Skin epidermis (tissue), 12 donors: ENCODE measurements at regions not wholly inside any gene's neighbourhood (a gene's known extent, or its start where the extent isn't known, plus 50 kb on each side); places are given as distances from the start of the nearest gene placed in this dataset.

Source experiments
- H3K27ac ChIP-seq, 21 experiments: fragments of 200-600 bp; sonication (generic) in 11 of 21; one replicate each; pipeline ENCODE4 v1.5.0; 2020; ENCODE audit warnings: mild to moderate bottlenecking in 3 of 21, inconsistent platforms in 2 of 21, moderate library complexity in 2 of 21
- H3K4me3 ChIP-seq, 7 experiments: fragments of 200-600 bp; sonication (generic) in 2 of 7; one replicate each; pipeline ENCODE4 v1.5.0; 2020; ENCODE audit warnings: inconsistent platforms in 2 of 7, mild to moderate bottlenecking in 2 of 7, moderate library complexity in 1 of 7

DNA sequence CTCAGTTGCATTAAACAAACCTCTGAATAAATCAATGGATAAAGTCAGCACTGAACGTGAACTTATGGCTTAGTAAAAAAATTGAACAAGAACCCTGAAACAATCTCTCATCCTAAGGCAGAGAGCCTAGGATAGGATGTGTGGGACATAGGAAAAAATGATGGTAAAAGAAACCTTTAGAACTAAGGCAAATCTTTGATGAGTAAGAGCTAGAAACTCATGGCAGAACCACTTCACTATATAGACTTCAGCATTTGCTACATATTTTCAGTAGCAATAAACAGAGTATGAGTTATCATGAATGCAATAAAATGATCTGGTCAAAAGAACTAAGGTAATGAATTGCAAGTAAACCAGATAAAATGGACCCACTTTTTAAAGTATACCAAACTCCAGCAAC lies 725.8 kb upstream of the DPPA4 start:
- Histone ChIP-seq H3K27ac (no peak overlapping the region), H3K4me3 (no peak overlapping the region)

DNA sequence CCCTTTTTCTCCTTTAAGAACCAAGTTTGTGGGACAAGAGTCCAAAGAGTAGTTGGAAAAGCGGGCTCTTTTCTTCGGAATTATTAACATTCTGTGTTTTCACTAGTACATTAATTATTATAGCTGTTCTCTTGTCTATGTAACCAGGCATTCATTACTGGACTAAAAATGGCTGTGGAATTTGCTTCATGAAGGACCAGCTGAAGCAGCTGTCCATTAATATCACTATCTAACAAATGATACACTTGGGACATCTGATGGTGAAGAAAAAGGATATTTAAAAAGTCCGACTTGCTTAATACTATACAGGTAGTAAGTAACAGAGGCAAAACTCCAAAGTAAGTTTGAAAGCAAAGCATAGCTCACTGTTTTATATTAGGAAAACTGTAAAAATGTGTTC lies 728.9 kb upstream of the DPPA4 start:
- no peak overlapping the region for H3K4me3 ChIP-seq
- no peak overlapping the region for H3K27ac ChIP-seq

DNA sequence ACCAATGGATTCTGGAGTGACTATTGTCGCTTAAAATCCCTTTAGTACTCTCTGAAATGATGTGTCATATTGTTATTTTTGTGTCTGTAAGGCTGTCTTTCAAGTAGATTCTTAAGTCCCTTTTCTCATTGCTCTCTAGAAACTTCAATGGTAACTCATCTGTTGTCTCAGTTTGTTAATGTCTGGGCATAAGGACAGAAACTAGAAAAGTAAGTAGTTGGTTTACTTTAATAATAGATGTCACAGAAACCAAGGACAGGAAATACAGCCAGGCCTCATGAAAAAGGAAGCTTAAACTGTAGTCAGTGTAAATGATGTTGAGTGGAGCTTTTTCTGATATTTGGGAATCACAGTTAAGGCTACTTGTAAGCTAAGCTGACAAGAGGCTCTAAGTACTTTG lies 730.2 kb upstream of the DPPA4 start:
- Histone ChIP-seq H3K27ac (no peak overlapping the region), H3K4me3 (no peak overlapping the region)

DNA sequence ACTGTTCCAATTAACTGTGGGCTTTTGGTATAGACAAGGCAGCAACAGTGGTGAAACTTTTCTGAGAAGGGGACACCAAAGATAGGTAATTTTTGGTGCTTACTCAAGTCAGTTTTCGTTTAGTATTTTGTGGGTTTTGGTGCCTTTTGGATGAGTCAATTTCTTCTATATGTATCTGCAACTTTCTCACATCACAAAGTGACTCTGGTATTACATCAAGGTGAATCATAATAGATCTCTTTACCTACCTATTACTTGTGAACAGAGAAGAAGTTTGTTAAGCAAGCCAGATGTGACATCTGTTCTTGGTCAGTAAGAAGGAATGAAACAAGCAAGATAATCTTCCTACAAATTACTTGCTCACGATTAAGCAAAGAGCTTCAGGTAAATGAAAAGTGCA lies 732.4 kb upstream of the DPPA4 start:
- no peak overlapping the region for H3K27ac ChIP-seq
- H3K4me3 ChIP-seq = no peak overlapping the region

DNA sequence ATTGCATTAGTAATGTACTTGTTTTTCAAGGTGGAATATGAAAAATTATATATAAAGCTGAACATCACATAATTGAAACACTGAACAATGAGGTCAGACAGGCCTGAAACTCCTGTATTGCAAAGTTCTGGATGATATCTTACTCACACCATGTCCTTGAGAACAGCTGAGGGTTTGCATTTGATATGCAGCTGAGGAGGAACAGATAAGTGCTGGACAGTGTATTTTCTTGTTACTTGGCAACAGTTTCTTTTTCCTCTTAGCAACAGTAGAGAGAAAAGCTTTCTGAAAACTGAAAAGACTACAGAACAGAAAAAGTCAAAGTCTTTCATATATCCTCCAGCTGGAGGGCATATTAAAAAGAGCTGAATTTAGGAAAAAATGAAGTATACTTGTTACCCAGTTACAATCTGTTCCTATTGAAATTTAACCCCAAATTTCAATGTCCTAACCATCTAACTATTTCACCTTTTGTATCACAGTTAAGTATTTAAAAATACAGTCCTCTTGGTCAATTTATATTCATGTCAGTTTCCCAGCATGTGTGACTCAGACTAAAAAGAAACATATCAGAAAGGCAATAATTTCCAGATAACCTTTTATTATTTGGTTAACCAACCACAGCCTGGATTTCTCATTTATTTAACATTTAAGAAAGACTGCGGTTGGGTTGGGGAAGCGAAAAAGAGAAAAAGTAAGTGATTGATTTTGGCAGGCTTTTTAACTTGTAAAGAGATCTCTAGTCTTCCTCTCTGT lies 733.0 kb upstream of the DPPA4 start:
- H3K4me3 ChIP-seq = no peak overlapping the region
- no peak overlapping the region for H3K27ac ChIP-seq

DNA sequence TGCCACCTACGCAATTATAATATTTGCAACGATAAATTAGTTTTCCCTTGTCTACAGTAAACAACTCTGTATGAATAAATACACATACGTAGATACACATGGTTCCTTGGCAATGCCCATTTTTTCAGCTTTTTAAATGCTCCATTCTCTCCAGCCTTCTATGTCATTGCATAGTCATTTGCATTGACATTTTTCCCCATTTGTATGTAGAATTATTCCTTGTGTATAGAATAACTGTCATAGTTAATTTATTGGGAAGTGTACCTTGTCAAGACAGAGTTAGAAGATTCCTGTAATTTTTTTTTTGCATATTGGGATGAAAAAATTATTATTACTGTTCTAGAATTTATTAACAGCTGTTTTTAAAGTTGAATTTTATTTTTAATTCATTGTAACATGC lies 736.7 kb upstream of the DPPA4 start:
- no peak overlapping the region for H3K27ac ChIP-seq
- H3K4me3 ChIP-seq = no peak overlapping the region

DNA sequence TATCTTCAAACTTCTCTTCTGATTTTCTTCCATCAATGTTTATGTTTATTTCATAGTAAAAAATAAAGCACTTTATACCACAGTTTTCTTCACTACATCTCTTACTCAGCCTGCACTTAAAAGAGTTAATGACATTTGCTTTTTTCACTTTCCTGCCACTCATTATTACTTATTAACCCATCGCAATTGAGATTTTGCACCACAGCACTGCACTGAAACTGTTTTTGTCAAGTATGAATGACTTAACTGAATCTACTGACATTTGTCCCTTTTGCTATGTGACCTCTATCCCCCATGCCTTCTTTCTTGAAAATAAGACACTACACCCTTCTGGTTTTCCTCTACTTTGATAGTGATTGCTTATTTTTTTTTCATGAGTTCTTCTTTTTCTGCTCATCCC lies 739.7 kb upstream of the DPPA4 start:
- no peak overlapping the region for H3K4me3 ChIP-seq
- H3K27ac ChIP-seq = no peak overlapping the region

DNA sequence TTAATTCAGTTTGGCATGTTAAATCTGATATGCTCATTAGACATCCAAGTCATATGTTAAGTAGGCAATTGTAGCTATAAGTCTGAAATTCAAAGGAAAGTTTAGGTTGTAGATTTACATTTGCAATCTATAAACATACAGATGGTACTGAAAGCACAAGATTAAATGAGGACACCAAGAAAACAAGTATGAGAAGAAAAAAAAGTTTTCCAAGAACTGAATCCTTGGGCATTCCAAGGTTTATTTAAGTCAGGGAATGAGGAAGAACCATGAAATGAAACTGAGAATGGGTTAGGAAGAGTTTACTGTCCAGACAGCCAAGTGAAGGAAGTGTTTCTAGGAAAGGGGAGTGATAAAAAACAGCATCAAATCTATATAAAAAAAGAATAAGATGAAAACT lies 756.1 kb upstream of the DPPA4 start:
- Histone ChIP-seq H3K27ac (no peak overlapping the region), H3K4me3 (no peak overlapping the region)

DNA sequence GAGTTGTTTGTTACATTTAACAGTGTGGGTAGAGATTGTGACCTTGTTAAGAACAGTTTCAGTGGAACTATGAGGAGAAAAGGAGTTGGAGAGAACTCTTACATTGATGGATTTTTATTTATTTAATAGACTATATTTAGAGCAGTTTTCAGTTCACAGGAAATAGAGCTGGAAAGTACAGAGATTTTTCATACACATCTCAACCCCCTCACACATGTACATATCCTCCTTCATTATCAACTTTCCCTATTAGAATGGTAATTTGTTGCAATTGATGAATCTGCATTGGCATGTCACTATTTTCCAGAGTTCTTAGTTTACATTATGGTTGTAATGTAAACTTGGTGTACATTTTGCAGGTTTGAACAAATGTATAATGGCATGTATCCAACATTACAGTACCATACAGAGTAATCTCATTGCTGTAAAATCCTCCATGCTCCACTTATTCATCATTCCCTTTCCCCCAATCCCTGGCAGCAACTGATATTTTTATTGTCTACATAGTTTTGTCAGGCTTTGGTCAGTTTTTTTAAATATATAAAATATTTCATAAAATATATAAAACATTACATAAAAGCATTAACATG lies 756.6 kb upstream of the DPPA4 start:
- no peak overlapping the region for H3K27ac ChIP-seq

DNA sequence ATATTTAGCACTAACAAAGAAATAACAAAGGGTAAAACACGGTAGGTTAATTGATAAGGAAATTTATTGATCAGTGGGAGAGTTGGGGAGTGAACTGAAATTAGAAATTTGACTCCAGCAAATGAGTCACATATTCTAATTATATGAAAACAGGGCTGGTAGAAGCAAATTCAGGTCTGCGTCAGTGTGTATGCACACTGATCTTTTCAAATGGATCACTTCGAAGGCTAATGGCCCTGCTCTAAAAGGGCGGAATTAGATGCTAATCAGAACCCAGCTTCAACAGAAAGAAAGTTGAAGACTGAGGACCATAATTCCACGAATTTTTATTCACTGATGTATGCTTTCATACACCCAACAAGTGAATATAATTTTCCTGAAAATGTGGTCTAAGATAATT lies 762.4 kb upstream of the DPPA4 start:
- H3K27ac ChIP-seq = no peak overlapping the region
- H3K4me3 ChIP-seq = no peak overlapping the region

More for the DNA sequence above, 756.6 kb upstream of the DPPA4 start:
- no peak overlapping the region for H3K4me3 ChIP-seq

DNA sequence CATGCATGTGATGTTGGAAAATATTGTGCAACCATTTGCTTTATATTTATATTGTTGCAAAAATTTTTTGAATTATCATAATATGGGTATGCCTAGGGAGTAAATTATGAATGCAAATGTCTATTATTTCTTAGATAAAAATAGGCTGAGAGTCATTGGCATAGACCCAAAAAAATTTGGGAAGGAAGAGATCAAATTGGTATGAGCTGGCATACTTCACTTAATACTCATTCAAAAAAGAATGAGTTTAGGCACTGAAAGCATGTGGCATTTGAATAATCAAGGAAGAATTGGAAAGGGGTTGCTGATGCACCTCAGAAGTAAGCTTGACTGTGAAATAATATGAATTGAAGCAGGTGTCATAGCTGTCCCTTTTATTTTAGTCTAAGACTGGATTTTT lies 764.0 kb upstream of the DPPA4 start:
- Histone ChIP-seq H3K4me3 (no peak overlapping the region), H3K27ac (no peak overlapping the region)

DNA sequence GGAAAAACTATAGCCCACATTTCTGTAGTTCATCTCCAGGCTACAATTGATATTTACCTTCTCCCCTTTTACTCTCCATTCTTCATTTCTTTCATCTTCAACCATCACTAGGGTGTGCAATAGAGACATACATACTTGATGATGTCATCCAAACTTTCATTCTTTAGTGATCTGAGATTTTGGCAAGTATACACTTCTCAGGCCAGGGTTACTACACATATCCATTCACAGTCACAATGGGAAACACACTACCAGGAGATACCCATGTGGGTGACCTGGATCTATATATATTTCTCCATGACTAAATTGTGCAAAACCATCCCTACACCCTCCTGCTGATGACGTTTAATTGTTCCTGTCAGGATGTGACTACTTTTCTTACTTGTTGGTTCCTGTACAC lies 769.5 kb upstream of the DPPA4 start:
- no peak overlapping the region for H3K27ac ChIP-seq
- H3K4me3 ChIP-seq = no peak overlapping the region

DNA sequence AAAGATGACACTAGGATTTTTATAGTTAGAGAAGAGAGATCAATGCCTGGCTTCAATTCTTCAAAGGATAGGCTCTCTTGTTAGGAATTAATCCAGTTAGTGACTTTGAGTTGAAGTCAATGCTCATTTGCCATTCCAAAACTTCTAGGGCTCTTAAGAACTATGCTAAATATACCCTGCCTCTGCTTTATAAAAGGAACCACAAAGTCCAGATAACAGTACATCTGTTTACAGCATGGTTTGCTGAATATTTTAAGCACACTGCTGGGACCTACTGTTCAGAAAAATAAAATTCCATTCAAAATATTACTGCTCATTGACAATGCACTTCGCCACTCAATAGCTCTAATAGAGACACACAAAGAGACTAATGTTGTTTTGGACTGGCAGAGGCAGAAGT lies 786.6 kb upstream of the DPPA4 start:
- H3K27ac ChIP-seq = no peak overlapping the region
- H3K4me3 ChIP-seq = no peak overlapping the region

DNA sequence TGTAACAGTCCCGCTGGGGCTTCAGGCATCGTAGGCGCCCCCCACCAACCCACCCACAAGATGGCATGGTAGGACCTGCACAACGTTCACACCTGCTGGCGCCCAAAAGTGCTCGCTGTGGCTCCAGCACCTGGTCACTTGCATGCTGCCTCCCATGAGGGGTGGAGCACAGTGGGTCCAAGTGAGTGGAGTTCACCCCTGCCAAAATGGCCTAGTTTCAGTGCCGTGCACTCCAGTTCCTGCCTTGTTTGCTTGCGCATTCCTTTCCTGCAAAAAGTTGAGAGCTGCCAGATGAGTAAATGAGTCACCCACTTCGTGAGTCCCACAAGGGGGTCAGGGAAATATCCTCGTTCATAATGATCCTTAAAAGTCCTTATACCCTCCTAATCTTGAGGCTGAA lies 788.7 kb upstream of the DPPA4 start:
- H3K27ac ChIP-seq = no peak overlapping the region

DNA sequence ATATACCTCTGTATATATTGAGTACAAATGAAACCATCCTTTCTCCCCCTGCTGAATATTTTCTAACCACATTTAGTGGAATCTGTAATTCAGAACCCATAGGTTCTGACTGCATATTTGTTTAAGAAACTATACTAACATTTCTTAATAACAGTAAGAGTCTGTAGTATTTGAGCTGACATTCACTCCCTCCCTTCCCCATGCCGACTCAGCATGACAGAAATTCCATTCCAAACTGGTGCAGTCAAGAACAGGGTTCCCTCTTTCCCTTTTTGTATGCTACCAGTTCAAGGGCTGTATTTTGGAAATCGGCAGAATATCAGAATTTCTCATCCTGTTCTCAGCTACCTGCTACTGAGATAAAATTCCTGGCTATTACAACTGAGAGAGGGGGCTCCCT lies 796.6 kb upstream of the DPPA4 start:
- H3K27ac ChIP-seq = no peak overlapping the region
- no peak overlapping the region for H3K4me3 ChIP-seq

More for the DNA sequence above, 788.7 kb upstream of the DPPA4 start:
- H3K4me3 ChIP-seq = no peak overlapping the region

DNA sequence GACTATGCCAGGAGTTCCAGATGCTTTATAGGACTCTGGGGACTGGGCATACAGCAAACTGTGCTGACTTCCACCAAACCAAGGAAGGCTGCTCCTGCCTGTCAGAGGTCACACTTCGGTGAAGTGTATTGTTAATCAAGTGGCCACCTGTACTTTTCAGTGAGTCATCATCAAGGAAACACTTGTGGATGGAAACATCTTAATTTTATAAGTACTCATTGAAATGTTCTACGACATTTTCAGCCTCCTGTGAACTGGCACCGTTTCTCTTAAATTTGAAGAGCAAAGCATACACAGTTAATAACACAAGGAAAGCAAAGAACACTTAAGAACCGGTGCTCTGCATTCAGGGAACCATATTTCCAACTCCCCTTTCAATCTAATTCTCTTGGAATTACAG lies 801.7 kb upstream of the DPPA4 start:
- Histone ChIP-seq H3K27ac (no peak overlapping the region), H3K4me3 (no peak overlapping the region)

DNA sequence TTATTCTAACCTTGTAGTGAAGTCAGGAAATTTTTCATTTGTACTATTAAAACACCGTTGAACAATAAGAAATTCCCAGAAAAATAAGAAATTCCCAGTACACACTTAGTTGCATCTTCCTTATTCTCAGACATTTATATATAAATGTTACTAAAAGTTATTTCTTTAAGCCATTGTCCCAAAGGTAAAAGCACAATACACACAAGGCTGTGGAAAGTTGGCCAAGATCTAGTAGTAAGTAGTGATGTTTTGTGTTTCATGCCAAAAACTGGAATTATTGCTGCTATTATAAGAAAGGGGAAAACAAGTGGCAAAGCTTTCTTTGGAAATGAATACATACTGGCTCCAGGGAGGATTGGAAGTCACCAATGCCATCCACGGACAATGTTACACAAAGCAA lies 802.5 kb upstream of the DPPA4 start:
- Histone ChIP-seq H3K4me3 (no peak overlapping the region), H3K27ac (no peak overlapping the region)

DNA sequence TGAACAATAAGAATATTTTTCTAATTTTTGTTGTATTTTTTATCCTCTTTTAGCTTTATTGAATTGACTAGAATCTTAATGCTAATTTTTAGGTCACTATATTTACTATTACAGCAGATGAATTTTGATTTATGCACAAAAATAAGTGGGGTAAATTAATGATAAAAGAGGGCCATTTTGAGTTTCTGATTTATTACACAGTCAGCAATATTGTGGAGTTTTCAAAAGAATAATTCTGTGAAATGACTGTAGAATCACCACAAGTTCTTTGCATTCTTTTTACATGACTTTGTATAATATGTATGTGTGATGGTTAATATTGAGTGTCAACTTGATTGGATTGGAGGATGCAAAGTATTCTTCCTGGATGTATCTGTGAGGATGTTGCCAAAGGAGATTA lies 812.4 kb upstream of the DPPA4 start:
- no peak overlapping the region for H3K27ac ChIP-seq
- H3K4me3 ChIP-seq = no peak overlapping the region

DNA sequence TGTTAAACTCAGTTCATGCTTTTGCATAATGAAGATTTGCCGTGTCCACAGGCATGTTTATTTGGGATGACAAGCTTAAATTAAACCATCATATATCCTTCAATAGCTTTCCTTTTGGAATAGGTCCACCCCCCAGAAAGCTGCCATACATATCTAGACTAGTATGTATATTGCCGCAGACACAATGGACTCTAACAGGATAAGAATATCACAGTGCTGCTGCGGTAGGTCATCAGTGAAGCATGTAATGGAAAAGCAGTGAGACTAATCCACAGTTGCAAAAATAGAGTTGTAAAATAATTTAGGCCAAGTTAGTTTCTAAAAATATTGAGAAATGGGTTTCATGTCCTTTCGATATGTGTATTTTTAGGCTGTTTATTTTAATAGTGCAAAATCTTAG lies 819.9 kb upstream of the DPPA4 start:
- Histone ChIP-seq H3K4me3 (no peak overlapping the region), H3K27ac (no peak overlapping the region)

DNA sequence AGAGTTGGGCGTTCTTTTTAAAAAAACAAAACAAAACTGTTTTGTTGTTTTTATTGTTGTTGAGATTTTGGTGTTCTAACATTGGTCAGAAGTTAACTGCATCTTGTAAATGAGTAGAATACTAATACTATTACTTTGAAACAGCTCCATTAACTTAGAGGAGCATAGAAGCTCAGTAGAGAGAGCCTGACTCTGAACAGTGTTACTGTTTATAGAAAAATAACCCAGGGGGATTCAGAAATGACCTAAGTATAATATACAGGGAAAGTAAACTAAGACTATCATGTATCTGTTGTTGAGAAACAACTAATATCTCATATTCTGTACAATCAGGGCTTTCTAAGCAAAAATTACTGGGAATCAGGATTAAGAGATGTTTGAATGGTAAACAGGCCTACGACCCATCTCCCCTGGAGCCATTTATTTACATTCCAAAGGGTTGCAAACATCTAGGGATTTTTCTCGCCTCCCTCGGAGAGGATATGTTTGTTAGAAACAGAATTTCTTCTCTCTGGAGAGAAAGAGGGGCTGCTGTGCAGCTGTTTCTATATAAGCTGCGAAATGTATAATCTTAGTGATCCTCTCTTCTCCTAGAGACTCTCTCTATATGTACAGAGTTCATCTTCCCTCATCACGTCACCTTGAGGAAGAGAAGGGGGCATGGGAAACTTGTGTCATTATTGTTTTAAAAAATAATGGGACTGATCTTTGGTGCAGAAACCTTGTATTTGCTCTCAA lies 827.5 kb upstream of the DPPA4 start:
- H3K4me3 ChIP-seq = no peak overlapping the region
- H3K27ac ChIP-seq = no peak overlapping the region

DNA sequence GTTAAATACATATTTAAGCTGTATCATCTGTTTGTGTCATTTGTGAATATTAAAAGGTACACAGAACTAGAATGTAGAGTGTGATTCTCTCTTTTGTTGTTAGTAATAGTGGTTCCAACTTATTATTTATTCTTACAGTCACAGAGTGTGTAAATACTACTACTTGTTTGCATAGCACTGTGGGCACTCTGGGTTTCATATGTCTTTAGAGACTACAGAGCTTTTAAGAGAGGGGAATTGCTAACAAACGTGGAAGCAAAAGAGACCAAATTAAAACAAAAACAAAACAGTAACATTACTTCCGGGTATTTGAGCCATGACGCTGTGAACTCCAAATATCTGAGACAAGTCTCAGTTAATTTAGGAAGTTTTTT lies 828.0 kb upstream of the DPPA4 start:
- Histone ChIP-seq H3K4me3 (no peak overlapping the region), H3K27ac (no peak overlapping the region)
